Activated CD8-positive, alpha-beta memory T cell treated with anti-CD3 and anti-CD28 coated beads for 36 hours (primary cell): ENCODE measurements at regions not wholly inside any gene's neighbourhood (a gene's known extent, or its start where the extent isn't known, plus 50 kb on each side); places are given as distances from the start of the nearest gene placed in this dataset.
"Not testable (repeated sequence)": the region's sequence is repeated elsewhere in the genome, so short reads cannot be mapped to it uniquely, and the experiment has no call there.

Experiments
- CTCF ChIA-PET: fragments of 350-600 bp; sonication (Branson Sonifier 250); formaldehyde crosslinking; loops from one replicate; lab custom pipeline; 2021; ENCODE audit warnings: antibody characterized with exemption; lab: Charles Lee
- POLR2A ChIA-PET: fragments of 350-600 bp; sonication (Branson Sonifier 250); formaldehyde crosslinking; loops from one replicate; lab custom pipeline; 2021; ENCODE audit warnings: antibody characterized with exemption; lab: Charles Lee

DNA sequence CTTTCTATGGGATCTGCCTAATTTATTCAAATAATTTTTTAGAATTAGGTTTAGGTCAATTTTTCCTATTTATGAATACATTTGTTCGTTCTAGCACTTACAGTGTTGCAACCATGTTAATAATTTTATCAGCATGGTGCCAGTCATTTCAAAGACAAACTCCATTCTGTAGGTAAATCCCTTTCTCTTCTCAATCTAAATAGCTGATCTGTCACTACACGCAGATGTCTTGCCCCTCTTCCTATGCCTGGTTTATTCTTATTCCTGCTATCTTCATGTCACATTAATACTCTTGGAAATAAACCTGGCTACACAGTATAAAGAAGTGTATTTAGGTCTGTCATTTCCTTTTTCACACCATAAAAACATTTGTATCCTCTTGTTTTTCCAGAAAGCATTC, 1172.4 kb downstream of the BRINP3 start:
- CTCF ChIA-PET = no interaction called here
- POLR2A ChIA-PET = no interaction called here

DNA sequence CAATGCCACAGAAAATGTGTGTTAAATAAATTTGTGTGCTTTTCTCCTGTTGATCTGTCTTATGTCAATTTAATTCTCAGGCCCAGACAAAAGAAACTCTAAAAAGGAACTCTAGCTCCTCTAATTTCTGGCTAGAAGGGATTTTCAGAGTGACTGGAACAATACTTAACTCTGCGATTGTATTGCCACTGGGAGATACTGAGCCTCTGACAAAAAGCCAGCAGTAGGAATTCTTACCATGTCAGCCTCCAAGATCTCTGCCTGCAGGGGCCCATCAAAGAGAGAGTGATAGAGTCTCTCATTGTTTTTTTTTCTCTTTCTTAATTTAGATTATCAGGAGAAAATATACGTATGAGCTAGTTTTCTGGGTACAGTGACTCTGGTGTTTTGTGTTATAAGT, 1165.7 kb downstream of the BRINP3 start:
- POLR2A ChIA-PET = no interaction called here
- CTCF ChIA-PET = no interaction called here

GRCh38 chr1:189312499-189312898, 1165.2 kb downstream of the BRINP3 start:
- POLR2A ChIA-PET = no interaction called here
- CTCF ChIA-PET = no interaction called here

DNA sequence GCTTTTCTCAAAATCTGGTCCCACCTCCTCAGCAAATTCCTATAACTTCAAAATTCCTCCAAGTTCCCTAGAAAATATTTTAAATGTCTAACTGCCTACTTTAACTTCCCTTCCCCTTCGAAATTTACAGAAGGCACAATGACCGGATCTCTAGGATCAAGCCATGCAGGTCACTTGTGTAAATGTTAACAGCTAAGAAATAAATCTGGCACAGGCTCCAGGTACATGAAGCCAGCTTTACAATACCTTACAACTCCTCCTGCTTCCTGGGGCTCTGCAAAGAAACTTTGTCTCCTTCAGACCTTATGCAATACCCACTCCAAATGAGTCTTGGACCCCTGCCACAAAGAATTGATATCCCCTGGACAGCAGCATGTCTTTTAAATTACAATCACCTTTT, 1164.2 kb downstream of the BRINP3 start:
- CTCF ChIA-PET = no interaction called here

GRCh38 chr1:189315035-189315901, 1162.4 kb downstream of the BRINP3 start:
- CTCF ChIA-PET = no interaction called here
- POLR2A ChIA-PET = no interaction called here

More for the DNA sequence above, 1164.2 kb downstream of the BRINP3 start:
- POLR2A ChIA-PET = no interaction called here

DNA sequence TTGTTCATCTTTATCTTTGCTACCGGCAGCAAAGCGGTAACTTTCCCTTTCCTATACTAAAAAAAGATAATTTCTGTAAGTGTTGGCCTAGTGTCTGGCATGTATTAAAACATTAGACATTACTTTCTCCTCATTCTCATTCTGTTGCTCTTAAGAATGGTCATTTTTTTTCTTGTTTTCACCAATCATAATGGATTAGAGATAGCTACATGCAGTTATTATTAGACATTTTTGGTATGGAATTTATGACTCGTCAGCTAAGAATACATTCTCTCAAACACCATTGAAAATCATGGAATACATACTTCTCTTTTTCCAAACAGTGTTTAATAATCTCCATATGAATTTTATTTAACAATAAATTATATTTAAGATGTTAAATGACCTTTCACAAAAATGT, 1154.6 kb downstream of the BRINP3 start:
- ChIA-PET POLR2A (no interaction called here), CTCF (no interaction called here)

GRCh38 chr1:189331071-189331470, 1146.6 kb downstream of the BRINP3 start:
- POLR2A ChIA-PET = not testable (repeated sequence)

GRCh38 chr1:189336115-189337100, 1141.3 kb downstream of the BRINP3 start:
- ChIA-PET CTCF (no interaction called here), POLR2A (no interaction called here)

More at GRCh38 chr1:189331071-189331470, 1146.6 kb downstream of the BRINP3 start:
- CTCF ChIA-PET = not testable (repeated sequence)

- ChIA-PET CTCF (no interaction called here), POLR2A (no interaction called here)
These were observed 1128.1 kb downstream of the BRINP3 start for GRCh38 chr1:189349607-189350006.

GRCh38 chr1:189350983-189351616, 1126.6 kb downstream of the BRINP3 start:
- POLR2A ChIA-PET = no interaction called here
- CTCF ChIA-PET = no interaction called here

GRCh38 chr1:189351960-189352359, 1125.7 kb downstream of the BRINP3 start:
- ChIA-PET POLR2A (no interaction called here), CTCF (no interaction called here)

- CTCF ChIA-PET = no interaction called here
These were observed 1121.5 kb downstream of the BRINP3 start for GRCh38 chr1:189356206-189356605.

GRCh38 chr1:189357317-189357716, 1120.3 kb downstream of the BRINP3 start:
- ChIA-PET CTCF (no interaction called here), POLR2A (no interaction called here)

More at GRCh38 chr1:189356206-189356605, 1121.5 kb downstream of the BRINP3 start:
- POLR2A ChIA-PET = no interaction called here

GRCh38 chr1:189369612-189370011, 1108.1 kb downstream of the BRINP3 start:
- CTCF ChIA-PET = no interaction called here

DNA sequence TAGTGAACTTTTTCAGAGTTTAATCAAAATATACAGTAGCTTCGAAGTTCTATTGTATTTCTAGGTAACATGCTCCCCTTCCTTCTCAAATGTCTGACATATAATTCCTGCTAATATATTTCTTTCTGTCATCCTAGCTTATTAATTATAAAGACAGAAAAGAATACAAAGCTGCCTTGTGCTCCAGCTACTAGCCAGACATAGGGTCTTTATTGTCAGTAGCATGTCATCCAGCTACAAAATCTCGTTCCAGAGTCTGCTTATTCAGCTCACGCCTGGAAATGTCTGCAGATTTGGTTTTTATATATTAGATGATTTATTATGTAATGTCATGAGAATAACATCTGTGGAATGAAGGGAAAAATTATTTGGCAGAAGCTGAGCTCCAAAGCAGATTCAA, 1102.8 kb downstream of the BRINP3 start:
- POLR2A ChIA-PET = no interaction called here
- CTCF ChIA-PET = no interaction called here

More at GRCh38 chr1:189369612-189370011, 1108.1 kb downstream of the BRINP3 start:
- POLR2A ChIA-PET = no interaction called here

DNA sequence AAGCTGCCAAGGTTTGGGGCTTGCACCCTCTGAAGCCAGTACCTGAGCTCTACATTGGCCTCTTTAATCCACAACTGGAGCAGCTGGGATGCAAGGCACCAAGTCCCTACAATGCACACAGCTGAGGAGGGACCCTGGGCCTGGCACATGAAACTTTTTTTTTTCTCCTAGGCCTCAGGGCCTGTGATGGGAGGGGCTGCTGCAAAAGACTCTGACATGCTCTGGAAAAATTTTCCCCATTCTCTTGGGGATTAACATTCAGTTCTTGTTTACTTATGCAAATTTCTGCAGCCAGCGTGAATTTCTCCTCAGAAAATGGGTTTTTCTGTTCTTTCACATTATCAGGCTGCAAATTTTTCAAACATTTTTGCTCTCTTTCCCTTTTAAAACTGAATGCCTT, 1072.2 kb downstream of the BRINP3 start:
- CTCF ChIA-PET = no interaction called here
- POLR2A ChIA-PET = no interaction called here

GRCh38 chr1:189409774-189410173, 1067.9 kb downstream of the BRINP3 start:
- POLR2A ChIA-PET = no interaction called here
- CTCF ChIA-PET = no interaction called here

- CTCF ChIA-PET = no interaction called here
- POLR2A ChIA-PET = no interaction called here
These were observed 1052.8 kb downstream of the BRINP3 start for GRCh38 chr1:189424746-189425331.

- ChIA-PET CTCF (no interaction called here), POLR2A (no interaction called here)
These were observed 1048.1 kb downstream of the BRINP3 start for GRCh38 chr1:189429610-189430009.
